ENCODE measurements at regions not wholly inside any gene's neighbourhood (a gene's known extent, or its start where the extent isn't known, plus 50 kb on each side); places are given as distances from the start of the nearest gene placed in this dataset.

- H3K79me2 ChIP-seq (ENCODE audit: insufficient read depth, low read length) = no peaks in the 10 kb centered on the region
- no peak overlapping the region for H3K27ac ChIP-seq (ENCODE audit: low read depth in 1 of 2, low read length in 2 of 2)
- Mint-ChIP-seq H3K4me1 (no peaks in the 10 kb centered on the region), H3K4me3 (no peak overlapping the region), H3K27ac (no peak overlapping the region), H3K9me3 (peaks cover 0 to 1% (median 0%) of the 10 kb centered on the region in 7 donors), H3K27me3 (ENCODE audit: low read depth in 3 of 3) (peaks cover 0 to 2% (median 0%) of the 10 kb centered on the region in 3 donors), H3K36me3 (no peaks in the 10 kb centered on the region)
- no peak overlapping the region for H2AFZ ChIP-seq (ENCODE audit: insufficient read depth, low read depth, low read length, poor library complexity, severe bottlenecking)
- H3K36me3 ChIP-seq (replicated peaks in 1 of 2; ENCODE audit: control insufficient read depth in 1 of 2, insufficient read depth in 2 of 2, low read length in 2 of 2) = no peaks in the 10 kb centered on the region
- no peaks in the 10 kb centered on the region for H3K4me1 ChIP-seq (ENCODE audit: control insufficient read depth in 1 of 2, insufficient read depth in 2 of 2, low read length in 2 of 2)
- H3K9me3 ChIP-seq (replicated peaks in 1 of 2; ENCODE audit: control insufficient read depth in 1 of 2, insufficient read depth in 1 of 2, low read length in 2 of 2) = no peaks in the 10 kb centered on the region
- H3K4me2 ChIP-seq (replicated peaks; ENCODE audit: extremely low read depth, low read length, poor library complexity, severe bottlenecking) = no peak overlapping the region
- no peak overlapping the region for H3K4me3 ChIP-seq (replicated peaks in 1 of 3; ENCODE audit: low read depth in 2 of 3, low read length in 3 of 3)
- intact Hi-C loops (cut with micrococcal nuclease) = loop anchor here (10.0 kb wide), 2 partner anchors 231 to 261 kb away; no protein-coding TSS in a partner anchor
- H3K27me3 ChIP-seq (ENCODE audit: control insufficient read depth in 2 of 2, insufficient read depth in 2 of 2, low read length in 2 of 2) = no peaks in the 10 kb centered on the region
- H3K9ac ChIP-seq (ENCODE audit: insufficient read depth, low read length, poor library complexity, severe bottlenecking) = no peak overlapping the region
- no peak for DNase-seq
- H4K20me1 ChIP-seq (ENCODE audit: insufficient read depth, low read length) = no peaks in the 10 kb centered on the region
- no peak for TF ChIP-seq CTCF (IDR thresholded peaks at IDR 0.05)
- WGBS (ENCODE audit: insufficient coverage) = 93% methylated on average over 2 of the region's 3 CpGs
These were observed 94.3 kb upstream of the DCLK2 start for GRCh38 chr4:149983931-149984330.

GRCh38 chr4:149985981-149986380, 92.3 kb upstream of the DCLK2 start:
- no peak for DNase-seq
- no peaks in the 10 kb centered on the region for H3K36me3 Mint-ChIP-seq
- no peaks in the 10 kb centered on the region for H3K9me3 Mint-ChIP-seq
- Histone ChIP-seq H3K79me2 (ENCODE audit: insufficient read depth, low read length) (no peaks in the 10 kb centered on the region), H3K9ac (ENCODE audit: insufficient read depth, low read length, poor library complexity, severe bottlenecking) (no peak overlapping the region), H3K9me3 (replicated peaks in 1 of 2; ENCODE audit: control insufficient read depth in 1 of 2, insufficient read depth in 1 of 2, low read length in 2 of 2) (no peaks in the 10 kb centered on the region), H3K4me1 (ENCODE audit: control insufficient read depth in 1 of 2, insufficient read depth in 2 of 2, low read length in 2 of 2) (no peaks in the 10 kb centered on the region), H4K20me1 (ENCODE audit: insufficient read depth, low read length) (no peaks in the 10 kb centered on the region), H2AFZ (ENCODE audit: insufficient read depth, low read depth, low read length, poor library complexity, severe bottlenecking) (no peak overlapping the region), H3K4me3 (replicated peaks in 1 of 3; ENCODE audit: low read depth in 2 of 3, low read length in 3 of 3) (no peak overlapping the region), H3K4me2 (replicated peaks; ENCODE audit: extremely low read depth, low read length, poor library complexity, severe bottlenecking) (no peak overlapping the region), H3K36me3 (replicated peaks in 1 of 2; ENCODE audit: control insufficient read depth in 1 of 2, insufficient read depth in 2 of 2, low read length in 2 of 2) (no peaks in the 10 kb centered on the region), H3K27me3 (ENCODE audit: control insufficient read depth in 2 of 2, insufficient read depth in 2 of 2, low read length in 2 of 2) (no peaks in the 10 kb centered on the region), H3K27ac (ENCODE audit: low read depth in 1 of 2, low read length in 2 of 2) (no peak overlapping the region)
- 100% methylated on average over 2 of the region's 4 CpGs for WGBS (ENCODE audit: insufficient coverage)
- H3K4me3 Mint-ChIP-seq = no peak overlapping the region
- H3K4me1 Mint-ChIP-seq = no peaks in the 10 kb centered on the region
- no peak for TF ChIP-seq CTCF (IDR thresholded peaks at IDR 0.05)
- intact Hi-C loops (cut with micrococcal nuclease) = loop anchor here (10.0 kb wide), 2 partner anchors 229 to 259 kb away; no protein-coding TSS in a partner anchor
- H3K27ac Mint-ChIP-seq = no peak overlapping the region
- peaks cover 0 to 2% (median 0%) of the 10 kb centered on the region in 3 donors for H3K27me3 Mint-ChIP-seq (ENCODE audit: low read depth in 3 of 3)

Measured in CD14-positive monocyte (primary cell).